Skin epidermis (tissue), 12 donors: ENCODE measurements at regions not wholly inside any gene's neighbourhood (a gene's known extent, or its start where the extent isn't known, plus 50 kb on each side); places are given as distances from the start of the nearest gene placed in this dataset.
A peak's percentile ranks its signal among the peaks of the same experiment; 100 is the strongest.
"Not testable (repeated sequence)": the region's sequence is repeated elsewhere in the genome, so short reads cannot be mapped to it uniquely, and the experiment has no call there.

Experiments
- H3K27ac ChIP-seq, 21 experiments: fragments of 200-600 bp; sonication (generic) in 11 of 21; one replicate each; pipeline ENCODE4 v1.5.0; 2020; ENCODE audit warnings: mild to moderate bottlenecking in 3 of 21, inconsistent platforms in 2 of 21, moderate library complexity in 2 of 21
- H3K4me3 ChIP-seq, 7 experiments: fragments of 200-600 bp; sonication (generic) in 2 of 7; one replicate each; pipeline ENCODE4 v1.5.0; 2020; ENCODE audit warnings: inconsistent platforms in 2 of 7, mild to moderate bottlenecking in 2 of 7, moderate library complexity in 1 of 7

DNA sequence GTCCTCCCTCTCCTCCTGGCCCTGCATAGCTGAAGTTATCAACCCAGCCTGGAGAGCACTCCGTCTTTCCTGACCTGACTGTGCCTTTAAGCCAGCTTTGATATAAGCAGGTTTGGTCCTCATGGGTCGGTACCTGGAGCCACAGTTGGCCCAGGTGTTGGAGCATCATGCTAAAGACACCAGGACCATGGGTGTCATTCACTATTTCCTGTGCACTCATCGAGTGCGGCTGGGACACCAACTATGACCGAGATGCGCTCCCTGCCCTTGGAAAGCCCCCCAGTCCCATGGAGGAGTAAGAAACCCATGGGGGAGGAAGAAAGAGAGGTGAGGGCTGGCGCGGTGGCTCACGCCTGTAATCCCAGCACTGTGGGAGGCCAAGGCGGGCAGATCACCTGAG, 78.9 kb upstream of the CCND2 start:
- no peak overlapping the region for H3K27ac ChIP-seq
- no peak overlapping the region for H3K4me3 ChIP-seq

DNA sequence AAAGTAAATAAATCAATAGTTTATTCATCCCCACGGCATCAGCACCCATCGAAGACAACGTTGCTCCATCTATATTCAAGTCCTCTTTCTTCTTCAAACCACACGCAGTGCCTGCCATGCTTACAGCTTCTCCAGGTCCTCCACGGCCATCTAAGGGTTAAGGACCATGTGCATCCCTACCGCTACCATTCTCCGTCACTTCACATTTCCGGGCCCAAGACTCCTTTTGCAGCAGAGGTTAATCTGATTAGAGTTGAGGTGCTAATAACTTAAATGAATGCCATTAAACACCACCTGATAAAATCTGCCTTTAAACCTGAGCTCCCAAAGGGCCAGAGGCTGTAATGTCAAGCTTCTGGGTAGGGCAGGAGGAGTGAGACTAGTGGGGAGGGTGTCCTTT, 79.7 kb upstream of the CCND2 start:
- Histone ChIP-seq H3K27ac (no peak overlapping the region), H3K4me3 (no peak overlapping the region)

DNA sequence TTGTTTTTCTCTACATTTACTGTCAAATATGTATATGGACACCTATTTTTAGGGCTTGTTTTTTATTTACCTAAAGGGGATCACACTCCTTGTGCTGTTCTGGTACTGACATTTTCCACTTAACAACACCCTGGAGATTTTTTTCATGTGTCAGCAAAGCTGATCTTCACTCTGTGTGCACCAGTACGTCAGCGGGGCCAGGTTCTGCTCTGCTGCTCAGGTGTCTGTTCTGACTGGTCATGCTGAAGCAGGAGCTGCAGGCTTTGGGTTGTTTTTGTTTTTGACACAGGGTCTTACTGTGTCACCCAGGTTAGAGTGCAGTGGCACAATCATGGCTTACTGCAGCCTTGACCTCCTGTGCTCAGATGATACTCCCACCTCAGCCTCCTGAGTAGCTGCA, 81.9 kb upstream of the CCND2 start:
- Histone ChIP-seq H3K27ac (no peak overlapping the region), H3K4me3 (no peak overlapping the region)

DNA sequence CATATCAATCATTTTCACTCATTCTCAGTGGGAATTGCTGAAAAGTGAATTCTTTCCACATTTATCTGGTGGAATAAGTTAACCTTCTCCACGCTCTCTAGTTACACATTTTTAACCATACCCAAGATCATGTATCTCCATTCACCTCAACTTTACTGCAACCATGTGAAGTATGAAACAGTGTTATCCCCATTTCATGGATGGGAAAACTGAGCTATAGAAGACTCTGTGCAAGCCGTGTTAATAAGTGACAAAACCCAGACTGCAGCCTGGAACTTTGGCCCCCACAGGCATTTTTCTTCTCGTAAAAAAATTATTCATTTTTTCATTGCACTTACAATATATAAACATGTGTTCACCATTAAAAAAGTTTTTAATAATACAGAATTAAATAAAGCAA, 82.4 kb upstream of the CCND2 start:
- no peak overlapping the region for H3K4me3 ChIP-seq
- H3K27ac ChIP-seq: no peak overlapping the region

DNA sequence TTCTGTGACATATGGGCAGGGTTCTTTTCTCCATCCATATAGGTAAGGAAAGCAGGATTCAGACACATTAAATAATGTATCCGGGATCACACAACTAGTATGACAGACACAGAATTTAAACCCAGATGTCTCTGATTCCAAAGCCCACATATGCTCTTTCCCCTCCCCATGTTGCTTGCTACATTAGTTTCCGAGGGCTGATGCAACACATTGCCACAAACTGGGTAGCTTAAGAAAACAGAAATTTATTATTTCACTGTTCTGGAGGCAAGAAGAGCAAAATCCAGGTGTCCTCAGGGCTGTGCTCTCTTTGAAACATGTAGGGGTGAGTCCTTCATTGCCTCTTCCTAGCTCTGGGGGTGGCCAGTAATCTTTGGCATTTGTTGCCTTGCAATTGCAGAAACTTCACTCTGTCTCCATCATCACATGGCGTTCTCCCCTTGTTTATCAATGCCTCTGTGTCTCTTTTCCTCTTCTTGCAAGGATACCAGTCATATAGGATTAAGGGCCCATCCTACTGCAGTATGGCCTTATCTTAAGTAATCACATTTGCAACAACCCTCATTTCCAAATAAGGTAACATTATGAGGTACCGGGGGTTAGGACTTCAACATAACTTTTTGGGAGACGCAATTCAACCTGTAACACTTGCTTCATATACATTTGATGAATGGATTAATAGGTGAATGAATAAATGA, 83.0 kb upstream of the CCND2 start:
- Histone ChIP-seq H3K4me3 (no peak overlapping the region), H3K27ac (no peak overlapping the region)

DNA sequence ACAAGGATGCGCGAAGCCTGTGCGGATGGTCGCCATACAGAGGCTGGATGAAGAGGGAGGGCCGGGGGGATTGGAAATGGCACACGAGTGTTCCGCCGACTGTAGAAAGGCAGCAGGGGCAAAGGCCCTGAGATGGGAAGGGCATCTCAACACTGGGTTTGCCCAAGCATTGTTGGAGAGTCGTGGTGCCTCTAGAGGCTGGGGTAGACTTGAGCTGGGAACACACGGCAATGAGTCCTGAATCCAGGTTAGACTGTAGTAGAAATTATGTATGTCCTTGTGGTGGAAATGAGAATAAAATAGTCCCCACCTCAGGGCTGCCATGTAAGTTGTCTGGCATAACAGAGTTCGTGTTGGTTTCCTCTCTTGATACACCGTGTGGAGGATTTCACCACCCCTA, 83.8 kb upstream of the CCND2 start:
- Histone ChIP-seq H3K4me3 (no peak overlapping the region), H3K27ac (no peak overlapping the region)

DNA sequence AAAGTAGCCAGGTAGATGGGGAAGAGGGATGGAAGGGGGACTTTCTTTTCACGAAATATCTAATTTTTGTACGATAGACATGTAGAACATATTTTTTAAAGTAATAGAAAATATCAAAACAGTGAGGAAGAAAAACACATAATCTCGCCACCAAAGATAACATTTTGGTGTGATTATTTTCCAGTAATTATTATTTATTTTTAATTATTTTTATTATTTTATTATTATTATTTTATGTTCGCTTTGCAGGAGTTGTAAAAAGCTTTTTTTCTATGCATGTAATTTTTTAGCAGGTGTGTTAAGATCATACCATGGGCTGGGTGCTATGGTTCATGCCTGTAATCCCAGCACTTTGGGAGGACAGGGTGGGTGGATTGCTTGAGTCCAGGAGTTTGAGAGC, 85.6 kb upstream of the CCND2 start:
- H3K27ac ChIP-seq: no peak overlapping the region
- no peak overlapping the region for H3K4me3 ChIP-seq

DNA sequence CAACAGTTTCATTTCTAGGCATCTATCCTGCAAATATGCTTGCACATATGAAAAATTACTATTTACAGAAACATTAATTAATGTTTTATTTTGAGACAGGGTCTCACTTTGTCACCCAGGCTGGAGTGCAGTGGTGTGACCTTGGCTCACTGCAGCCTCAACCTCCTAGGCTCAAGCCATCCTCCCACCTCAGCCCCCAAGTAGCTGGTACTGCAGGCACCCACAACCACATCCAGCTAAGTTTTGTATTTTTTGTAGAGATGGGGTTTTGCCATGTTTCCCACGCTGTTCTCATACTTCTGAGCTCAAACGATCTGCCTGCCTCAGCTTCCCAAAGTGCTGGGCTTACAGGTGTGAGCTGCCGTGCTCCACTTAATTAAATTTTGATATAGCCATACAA, 86.2 kb upstream of the CCND2 start:
- H3K27ac ChIP-seq, H3K4me3 ChIP-seq: not testable (repeated sequence)

DNA sequence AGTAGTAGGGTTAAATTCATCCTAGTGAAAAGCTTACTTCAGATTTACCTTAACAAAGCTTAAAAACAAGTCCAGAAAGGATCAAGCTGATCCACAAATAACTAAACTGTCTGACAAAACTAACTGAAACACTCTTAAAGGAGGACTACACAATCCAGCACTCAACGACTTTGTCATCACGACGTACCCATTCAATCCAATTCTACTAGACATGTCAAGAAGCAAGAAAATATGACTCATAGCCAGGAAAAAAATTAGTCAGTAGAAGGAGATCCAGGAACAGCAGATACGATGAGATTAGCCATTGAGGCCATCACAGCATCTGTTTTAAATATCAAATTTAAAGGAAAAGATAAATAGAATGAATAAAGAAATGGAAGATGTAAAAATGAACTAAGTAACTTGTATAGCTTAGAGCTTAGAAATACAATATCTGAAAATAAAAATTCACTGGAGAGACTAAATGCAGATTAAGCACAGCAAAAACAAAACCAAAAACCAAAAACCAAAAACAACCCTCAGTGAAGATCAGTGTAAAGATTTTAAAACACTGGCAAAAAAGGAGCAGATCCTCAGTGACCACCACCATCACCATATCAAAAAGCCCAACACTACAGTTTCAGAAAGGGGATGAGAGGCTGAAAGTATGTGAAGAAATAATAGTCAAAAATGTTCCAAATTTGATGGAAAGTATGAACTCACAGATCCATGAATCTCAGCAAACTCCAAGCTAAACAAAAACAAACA, 95.0 kb upstream of the CCND2 start:
- no peak overlapping the region for H3K4me3 ChIP-seq
- no peak overlapping the region for H3K27ac ChIP-seq

DNA sequence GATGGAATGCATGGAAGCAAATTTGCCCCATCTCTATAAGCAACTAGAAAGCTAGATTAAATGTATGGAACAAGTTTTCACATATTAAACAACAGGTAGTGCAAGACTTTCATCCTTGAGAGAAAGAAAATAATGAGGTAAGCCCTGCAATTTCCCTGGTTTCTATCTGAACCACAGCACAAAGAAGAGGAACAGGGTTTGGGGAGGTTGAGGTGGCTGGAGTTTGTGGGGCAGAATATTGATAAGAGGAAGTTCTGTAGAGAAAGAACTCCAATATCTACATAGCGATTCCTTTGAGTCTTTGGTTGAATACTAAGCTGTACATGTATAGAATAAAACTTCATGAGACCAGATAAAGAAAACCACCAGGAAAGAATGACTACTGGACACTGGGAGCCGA, 96.3 kb upstream of the CCND2 start:
- no peak overlapping the region for H3K27ac ChIP-seq
- H3K4me3 ChIP-seq: no peak overlapping the region

DNA sequence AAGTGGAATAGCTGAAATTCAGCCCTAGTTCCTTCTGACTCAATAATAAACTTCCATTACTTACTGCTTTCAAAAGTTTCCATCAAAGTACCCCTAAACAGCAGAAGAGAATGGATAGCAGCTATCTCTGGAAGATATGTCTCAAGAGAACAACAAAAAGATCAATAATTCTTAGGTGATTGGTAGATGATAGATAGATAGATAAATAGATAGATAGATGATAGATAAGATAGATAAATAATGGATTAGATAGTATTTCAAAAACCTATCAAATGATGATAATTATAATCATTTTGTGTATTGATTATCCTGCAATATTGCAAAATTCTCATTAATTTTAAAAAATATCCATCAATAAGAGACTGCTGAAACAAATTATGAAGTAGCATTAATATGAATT, 97.4 kb upstream of the CCND2 start:
- Histone ChIP-seq H3K27ac (no peak overlapping the region), H3K4me3 (no peak overlapping the region)

DNA sequence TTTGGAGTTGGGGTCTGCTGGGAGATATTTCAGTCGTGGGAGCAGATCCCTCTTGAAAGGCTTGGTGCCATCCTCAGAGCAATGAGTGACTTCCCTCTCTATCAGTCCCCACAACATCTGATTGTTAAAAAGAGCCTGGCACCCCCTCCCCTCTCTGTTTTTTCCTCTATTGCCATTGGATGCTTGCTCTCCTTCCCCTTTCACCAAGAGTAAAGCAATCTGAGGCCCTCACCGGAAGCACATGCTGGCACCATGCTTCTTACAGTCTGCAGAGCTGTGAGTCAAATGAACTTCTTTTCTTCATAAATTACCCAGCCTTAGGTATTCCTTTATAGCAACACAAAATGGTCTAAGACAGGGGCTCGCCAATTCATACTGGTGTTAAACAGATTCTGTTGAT, 99.1 kb upstream of the CCND2 start:
- H3K4me3 ChIP-seq: no peak overlapping the region
- no peak overlapping the region for H3K27ac ChIP-seq

DNA sequence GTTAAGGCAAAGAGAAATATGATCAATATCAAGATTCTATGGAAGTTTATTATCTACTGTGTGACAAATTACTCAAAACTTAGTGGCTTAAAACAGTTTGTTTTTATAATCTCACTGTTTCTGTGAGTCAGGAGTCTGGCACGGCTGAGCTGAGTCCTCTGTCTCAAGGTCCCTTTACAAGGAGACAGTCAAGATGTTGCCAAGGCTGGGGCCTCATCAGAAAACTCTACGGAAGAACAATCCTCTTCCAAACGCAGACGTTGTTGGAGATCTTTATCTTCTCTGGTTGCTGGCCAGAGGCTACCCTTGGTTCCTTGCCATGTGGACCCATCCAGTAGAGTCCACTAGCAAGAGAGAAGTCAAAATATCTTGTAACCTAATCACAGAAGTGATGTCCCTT, 100.6 kb upstream of the CCND2 start:
- Histone ChIP-seq H3K27ac (no peak overlapping the region), H3K4me3 (no peak overlapping the region)

DNA sequence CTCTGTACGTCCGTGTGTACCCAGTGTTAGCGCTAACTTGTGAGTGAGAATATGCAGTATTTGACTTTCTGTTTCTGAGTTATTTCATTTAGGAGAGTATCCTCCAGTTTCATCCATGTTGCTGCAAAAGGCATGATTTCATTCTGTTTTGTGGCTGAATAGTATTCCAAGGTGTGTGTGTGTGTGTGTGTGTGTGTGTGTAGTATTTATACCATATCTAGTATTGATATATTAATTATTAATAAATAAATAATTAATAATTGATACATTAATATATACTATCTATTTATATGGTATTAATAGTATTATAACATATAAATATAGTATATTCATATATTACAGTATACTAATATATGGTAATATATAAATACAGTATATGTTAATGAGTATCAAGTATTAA, 101.8 kb upstream of the CCND2 start:
- Histone ChIP-seq H3K27ac (no peak overlapping the region), H3K4me3 (no peak overlapping the region)

DNA sequence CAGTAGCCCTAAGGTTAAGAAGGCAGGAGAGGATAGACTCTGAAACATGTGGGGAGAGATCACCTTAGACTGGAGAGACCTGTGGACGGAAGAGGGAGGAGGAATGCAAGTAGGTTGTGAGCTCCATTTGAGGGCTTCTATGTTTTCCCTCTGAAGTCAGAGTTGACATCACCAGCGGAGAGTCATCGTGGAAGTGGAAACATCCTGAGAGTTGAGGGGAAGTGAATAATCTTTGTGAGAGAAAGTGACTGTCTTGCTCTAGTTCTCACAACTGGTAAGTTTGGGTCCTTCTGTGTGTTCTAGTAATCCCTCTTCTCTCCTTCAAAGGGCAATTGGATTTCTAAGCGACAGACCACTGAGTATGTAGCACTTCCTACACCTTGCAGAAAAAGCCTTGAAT, 103.6 kb upstream of the CCND2 start:
- no peak overlapping the region for H3K27ac ChIP-seq
- H3K4me3 ChIP-seq: no peak overlapping the region

DNA sequence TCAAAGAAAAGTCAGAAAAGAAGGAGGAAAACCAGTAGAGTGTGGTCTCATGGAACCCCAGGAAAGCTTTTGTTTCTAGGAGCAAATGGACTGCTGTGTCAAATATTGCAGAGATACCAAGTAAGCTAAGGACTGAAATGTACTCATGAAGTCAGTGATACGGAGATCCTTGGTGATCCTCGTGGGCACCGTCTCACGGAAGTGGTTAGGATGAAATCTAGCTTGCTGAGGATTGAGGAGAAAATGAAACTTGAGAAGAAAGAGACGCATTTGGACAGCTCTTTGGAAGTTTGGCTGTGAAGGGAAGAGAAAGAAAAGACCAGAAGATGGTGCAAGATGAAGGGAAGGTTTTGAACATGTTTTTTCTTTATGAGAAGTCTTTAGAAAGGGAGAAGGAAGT, 104.0 kb upstream of the CCND2 start:
- Histone ChIP-seq H3K27ac (no peak overlapping the region), H3K4me3 (no peak overlapping the region)

DNA sequence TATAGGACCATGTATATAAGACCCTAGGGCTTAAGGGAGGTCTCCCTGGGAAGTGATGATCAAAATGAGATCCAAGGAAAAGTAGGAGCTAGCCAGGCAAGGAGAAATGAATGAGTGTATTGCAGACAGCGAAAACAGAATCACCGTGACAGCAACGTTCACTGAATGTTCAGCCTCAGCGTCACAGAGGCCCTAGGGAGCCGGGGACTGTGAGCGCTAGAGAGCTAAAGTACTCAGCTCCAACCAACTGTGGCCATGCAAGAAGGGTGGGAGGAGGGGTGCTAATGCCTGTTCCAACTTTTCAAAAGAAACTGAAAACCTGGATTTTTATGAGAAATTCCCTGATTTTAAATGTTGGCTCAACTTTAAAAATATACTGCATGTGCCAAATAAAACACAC, 105.5 kb upstream of the CCND2 start:
- Histone ChIP-seq H3K4me3 (no peak overlapping the region), H3K27ac (no peak overlapping the region)

DNA sequence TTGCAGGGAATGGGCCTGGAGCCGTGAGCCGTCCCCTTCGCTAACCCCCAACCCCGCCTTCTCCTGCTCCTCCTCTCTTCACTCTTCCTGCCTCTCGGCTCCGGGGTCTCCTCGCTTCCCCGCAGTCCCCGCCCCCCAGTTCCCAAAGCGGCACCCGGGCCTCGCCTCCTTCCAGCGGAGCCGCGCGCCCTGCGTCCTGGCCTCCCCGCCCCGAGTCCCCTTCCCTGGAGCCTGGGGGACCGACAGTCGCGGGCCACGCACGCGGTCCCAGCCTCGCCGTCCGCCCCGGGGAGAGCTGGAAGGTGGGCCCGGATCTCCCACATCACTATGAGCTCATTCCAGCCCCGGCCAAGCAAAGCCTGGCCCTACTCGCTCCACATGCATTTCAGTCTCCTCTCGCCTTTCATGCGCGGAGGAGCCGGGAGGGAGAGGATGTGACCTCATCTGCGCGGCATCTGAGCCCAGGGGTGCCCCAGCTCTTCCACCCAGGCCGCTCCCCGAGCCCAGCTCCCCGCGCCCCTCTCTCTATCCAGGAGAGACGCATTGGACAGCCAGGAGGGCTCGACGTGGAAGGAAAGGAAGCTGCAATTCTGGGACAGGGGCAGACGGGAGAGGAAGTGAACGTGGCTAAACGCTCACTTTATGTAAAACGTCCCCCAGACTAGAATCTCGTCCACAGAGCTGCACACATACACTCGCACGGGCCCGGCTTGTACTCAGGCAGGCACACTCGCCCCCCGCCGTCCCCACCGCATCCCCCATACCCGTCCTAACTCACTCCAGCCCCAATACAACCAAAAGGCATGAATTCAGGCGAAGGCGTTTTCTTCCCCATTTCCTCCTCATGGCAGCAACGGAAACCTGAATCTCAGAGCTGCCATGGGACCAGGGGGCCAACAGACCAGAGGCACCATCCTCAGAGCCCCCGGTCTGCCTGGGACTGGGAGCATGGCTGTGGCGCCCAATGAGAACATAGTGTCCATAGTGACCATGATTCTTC, 108.7 kb upstream of the CCND2 start:
- Histone ChIP-seq H3K4me3 (peak overlapping the region; percentile 24 to 48 (median 39)), H3K27ac (peak overlapping the region; percentile 8 to 90 (median 75))

DNA sequence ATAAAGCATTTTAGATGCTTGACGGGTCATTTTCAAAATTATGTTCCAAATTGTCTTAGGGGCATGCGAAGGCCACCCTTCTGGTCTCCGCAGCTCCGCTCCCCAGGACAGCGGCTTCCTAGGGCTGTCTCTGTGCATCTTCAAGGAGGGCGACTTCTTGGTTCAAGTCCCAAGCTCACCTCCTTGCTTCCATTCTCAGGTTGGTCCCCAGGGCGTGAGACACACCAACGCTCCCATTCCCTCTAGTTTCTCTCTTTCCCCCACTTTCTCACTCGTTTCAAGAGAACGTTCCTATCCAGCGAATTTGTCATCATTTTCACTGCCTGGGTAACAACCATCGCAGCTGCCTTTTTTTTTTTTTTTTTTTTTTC, 109.4 kb upstream of the CCND2 start:
- Histone ChIP-seq H3K27ac (peak overlapping the region in 8 of 21 experiments; percentile 50 to 90 (median 78)), H3K4me3 (peak overlapping the region; percentile 24 to 48 (median 39))

DNA sequence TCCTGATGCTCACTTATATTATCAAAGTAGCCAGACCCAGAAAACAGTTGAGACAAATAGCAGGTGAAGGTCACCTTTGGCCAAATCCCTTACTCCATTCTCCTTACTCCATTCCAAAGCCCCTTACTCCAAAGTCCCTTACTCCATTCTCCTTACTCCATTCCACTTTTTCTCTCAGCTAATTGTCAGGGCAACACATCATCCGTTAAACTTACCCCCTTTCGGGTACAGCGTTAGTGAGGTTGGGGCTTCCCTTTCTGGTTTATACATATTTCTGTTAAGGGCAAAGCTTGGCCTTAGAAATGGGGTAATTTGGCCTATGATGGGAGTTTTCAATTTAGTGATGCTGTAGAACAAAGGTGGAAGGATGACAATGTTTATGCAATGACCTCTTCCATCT, 111.8 kb upstream of the CCND2 start:
- H3K27ac ChIP-seq: no peak overlapping the region

More for the DNA sequence above, 111.8 kb upstream of the CCND2 start:
- H3K4me3 ChIP-seq: no peak overlapping the region
